ENCODE measurements at regions not wholly inside any gene's neighbourhood (a gene's known extent, or its start where the extent isn't known, plus 50 kb on each side); places are given as distances from the start of the nearest gene placed in this dataset.

- TF ChIP-seq CTCF (conservative IDR thresholded peaks at IDR 0.05 in 1 of 2, IDR thresholded peaks at IDR 0.05 in 1 of 2; ENCODE audit: low read depth in 1 of 2, low read length in 2 of 2) (no peak), EZH2 (IDR thresholded peaks at IDR 0.05; ENCODE audit: low read length, missing control alignments) (no peak)
- H3K27me3 ChIP-seq (ENCODE audit: control insufficient read depth, insufficient read depth, low read length): no peaks in the 10 kb centered on the region
- H4K20me1 ChIP-seq (ENCODE audit: control insufficient read depth, extremely low read depth, insufficient read depth, low read length): no peaks in the 10 kb centered on the region
- no peaks in the 10 kb centered on the region for H3K9me3 ChIP-seq (ENCODE audit: control insufficient read depth, insufficient read depth, low read depth, low read length)
- H3K4me2 ChIP-seq (ENCODE audit: extremely low read depth, insufficient read depth, low read length): no peak overlapping the region
- H3K4me3 ChIP-seq (replicated peaks in 1 of 4; ENCODE audit: control extremely low read depth in 1 of 4, insufficient read depth in 1 of 4, low read depth in 3 of 4, low read length in 4 of 4): no peak overlapping the region
- H3K4me1 ChIP-seq (ENCODE audit: control insufficient read depth, extremely low read depth, insufficient read depth, low read length): no peaks in the 10 kb centered on the region
- DNase-seq (ENCODE audit: low read depth in 2 of 2): peak in 1 of 2 donors; percentile 69
- no peaks in the 10 kb centered on the region for H3K36me3 ChIP-seq (ENCODE audit: control insufficient read depth, insufficient read depth, low read length)
- H3K79me2 ChIP-seq (ENCODE audit: control insufficient read depth, insufficient read depth, low read length): no peaks in the 10 kb centered on the region
- no peak overlapping the region for H3K27ac ChIP-seq (ENCODE audit: insufficient read depth, low read length)
- no peak overlapping the region for H3K9ac ChIP-seq (ENCODE audit: insufficient read depth, low read length)
- no peak overlapping the region for H2AFZ ChIP-seq (ENCODE audit: low read length)
Observed at GRCh38 chr6:135592276-135592675, 94.7 kb upstream of the AHI1 start.

- no peak overlapping the region for H3K27ac ChIP-seq (ENCODE audit: insufficient read depth, low read length)
- H3K4me1 ChIP-seq (ENCODE audit: control insufficient read depth, extremely low read depth, insufficient read depth, low read length): no peaks in the 10 kb centered on the region
- H3K27me3 ChIP-seq (ENCODE audit: control insufficient read depth, insufficient read depth, low read length): no peaks in the 10 kb centered on the region
- no peaks in the 10 kb centered on the region for H3K9me3 ChIP-seq (ENCODE audit: control insufficient read depth, insufficient read depth, low read depth, low read length)
- no peak overlapping the region for H3K9ac ChIP-seq (ENCODE audit: insufficient read depth, low read length)
- TF ChIP-seq CTCF (conservative IDR thresholded peaks at IDR 0.05 in 1 of 2, IDR thresholded peaks at IDR 0.05 in 1 of 2; ENCODE audit: low read depth in 1 of 2, low read length in 2 of 2) (no peak), EZH2 (IDR thresholded peaks at IDR 0.05; ENCODE audit: low read length, missing control alignments) (no peak)
- H2AFZ ChIP-seq (ENCODE audit: low read length): no peak overlapping the region
- no peak overlapping the region for H3K4me2 ChIP-seq (ENCODE audit: extremely low read depth, insufficient read depth, low read length)
- no peaks in the 10 kb centered on the region for H4K20me1 ChIP-seq (ENCODE audit: control insufficient read depth, extremely low read depth, insufficient read depth, low read length)
- no peak for DNase-seq (ENCODE audit: low read depth in 2 of 2)
- no peaks in the 10 kb centered on the region for H3K36me3 ChIP-seq (ENCODE audit: control insufficient read depth, insufficient read depth, low read length)
- no peak overlapping the region for H3K4me3 ChIP-seq (replicated peaks in 1 of 4; ENCODE audit: control extremely low read depth in 1 of 4, insufficient read depth in 1 of 4, low read depth in 3 of 4, low read length in 4 of 4)
- no peaks in the 10 kb centered on the region for H3K79me2 ChIP-seq (ENCODE audit: control insufficient read depth, insufficient read depth, low read length)
Observed at GRCh38 chr6:135594000-135594399, 96.5 kb upstream of the AHI1 start.

- no peaks in the 10 kb centered on the region for H4K20me1 ChIP-seq (ENCODE audit: control insufficient read depth, extremely low read depth, insufficient read depth, low read length)
Observed at GRCh38 chr6:135600086-135600702, 102.7 kb upstream of the AHI1 start.

More at GRCh38 chr6:135600086-135600702, 102.7 kb upstream of the AHI1 start:
- Histone ChIP-seq H3K4me2 (ENCODE audit: extremely low read depth, insufficient read depth, low read length) (no peak overlapping the region), H3K79me2 (ENCODE audit: control insufficient read depth, insufficient read depth, low read length) (no peaks in the 10 kb centered on the region), H3K27ac (ENCODE audit: insufficient read depth, low read length) (no peak overlapping the region), H3K27me3 (ENCODE audit: control insufficient read depth, insufficient read depth, low read length) (no peaks in the 10 kb centered on the region), H2AFZ (ENCODE audit: low read length) (no peak overlapping the region), H3K4me3 (replicated peaks in 1 of 4; ENCODE audit: control extremely low read depth in 1 of 4, insufficient read depth in 1 of 4, low read depth in 3 of 4, low read length in 4 of 4) (no peak overlapping the region), H3K9ac (ENCODE audit: insufficient read depth, low read length) (no peak overlapping the region), H3K9me3 (ENCODE audit: control insufficient read depth, insufficient read depth, low read depth, low read length) (no peaks in the 10 kb centered on the region), H3K4me1 (ENCODE audit: control insufficient read depth, extremely low read depth, insufficient read depth, low read length) (no peaks in the 10 kb centered on the region), H3K36me3 (ENCODE audit: control insufficient read depth, insufficient read depth, low read length) (no peaks in the 10 kb centered on the region)
- DNase-seq (ENCODE audit: low read depth in 2 of 2): no peak
- TF ChIP-seq CTCF (conservative IDR thresholded peaks at IDR 0.05 in 1 of 2, IDR thresholded peaks at IDR 0.05 in 1 of 2; ENCODE audit: low read depth in 1 of 2, low read length in 2 of 2): no peak
